ENCODE measurements at regions not wholly inside any gene's neighbourhood (a gene's known extent, or its start where the extent isn't known, plus 50 kb on each side); places are given as distances from the start of the nearest gene placed in this dataset.
"Not testable (repeated sequence)": the region's sequence is repeated elsewhere in the genome, so short reads cannot be mapped to it uniquely, and the experiment has no call there.

DNA sequence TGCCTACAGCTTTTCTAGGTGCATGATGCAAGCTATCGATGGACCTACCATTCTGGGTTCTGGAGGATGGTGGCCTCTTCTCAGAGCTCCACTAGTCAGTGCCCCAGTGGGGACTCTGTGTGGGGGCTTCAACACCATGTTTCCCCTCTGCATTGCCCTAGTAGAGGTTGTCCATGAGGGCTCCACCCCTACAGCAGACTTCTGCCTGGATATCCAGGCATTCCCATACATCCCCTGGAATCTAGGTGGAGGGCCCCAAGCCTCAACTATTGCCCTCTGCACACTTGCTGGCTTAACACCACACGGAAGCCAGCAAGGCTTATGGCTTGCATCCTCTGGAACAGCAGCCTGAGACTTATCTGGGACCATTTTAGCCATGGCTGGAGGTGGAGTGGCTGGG is 1299.9 kb upstream of the MIR17HG start:
- no peak for DNase-seq

DNA sequence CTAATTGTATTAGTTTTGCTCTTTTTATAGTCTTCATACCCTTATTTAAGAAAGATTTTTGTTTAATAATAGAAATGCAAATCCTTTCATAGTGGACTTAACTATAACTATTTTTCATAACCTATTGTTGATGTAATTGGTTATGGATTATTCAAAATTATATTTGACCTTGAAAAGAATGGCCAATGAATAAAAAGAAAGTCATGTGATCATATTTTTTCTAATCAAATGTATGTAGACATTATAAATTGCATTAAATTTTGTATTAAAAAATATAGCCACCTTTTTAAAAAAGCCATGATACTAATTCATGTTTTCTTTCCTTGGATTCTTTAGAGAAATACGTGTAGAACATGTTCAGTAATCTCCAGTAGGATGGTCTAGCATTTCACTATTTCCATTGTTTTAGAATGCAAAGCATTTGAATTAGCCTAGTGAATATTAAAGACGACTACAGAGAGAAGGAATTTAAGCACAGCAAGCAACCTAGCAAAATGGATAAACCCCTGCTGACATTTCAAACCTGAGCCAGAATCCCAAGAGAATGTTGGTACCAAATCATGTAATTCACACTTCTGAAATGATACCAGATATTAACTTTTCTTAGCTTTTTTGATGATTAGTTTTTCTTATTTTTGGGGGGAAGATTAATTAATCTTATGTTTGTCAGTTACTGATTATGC is 1297.4 kb upstream of the MIR17HG start:
- DNase-seq: no peak

DNA sequence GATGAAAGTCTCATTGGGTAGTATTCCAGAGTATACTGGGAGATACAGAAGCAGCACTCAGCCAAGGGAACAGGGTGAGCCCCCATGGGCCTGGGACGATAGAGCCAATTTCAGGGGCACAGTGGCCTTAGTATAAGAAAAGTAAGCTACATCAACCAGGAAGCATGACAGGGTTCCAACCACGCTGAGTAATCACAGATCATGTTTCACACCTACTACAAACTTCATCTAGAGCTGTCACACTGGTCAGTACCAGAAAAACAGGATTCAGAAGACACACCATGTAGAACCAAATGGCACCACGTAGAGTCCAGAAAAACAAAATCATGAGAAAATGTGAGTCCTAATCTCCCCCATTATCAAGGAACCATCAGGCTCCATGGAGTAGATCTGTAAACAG is 1292.4 kb upstream of the MIR17HG start:
- no peak for DNase-seq

DNA sequence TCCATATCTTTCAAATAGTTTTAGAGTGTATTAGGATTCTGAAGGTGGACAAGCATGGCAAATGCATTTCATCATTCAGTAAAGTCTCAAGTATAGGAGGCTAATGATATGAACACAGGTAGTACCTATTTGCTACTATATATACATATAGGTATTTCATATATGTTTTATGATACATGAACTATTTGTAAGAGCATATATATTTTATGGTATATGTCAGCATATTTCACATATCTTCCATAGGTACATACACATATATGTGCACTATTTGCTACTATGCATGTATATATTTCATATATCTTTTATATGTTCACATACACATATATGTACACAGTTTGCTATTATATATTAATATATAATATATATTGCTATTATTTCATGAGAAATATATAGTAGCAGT is 1291.7 kb upstream of the MIR17HG start:
- no peak for DNase-seq

DNA sequence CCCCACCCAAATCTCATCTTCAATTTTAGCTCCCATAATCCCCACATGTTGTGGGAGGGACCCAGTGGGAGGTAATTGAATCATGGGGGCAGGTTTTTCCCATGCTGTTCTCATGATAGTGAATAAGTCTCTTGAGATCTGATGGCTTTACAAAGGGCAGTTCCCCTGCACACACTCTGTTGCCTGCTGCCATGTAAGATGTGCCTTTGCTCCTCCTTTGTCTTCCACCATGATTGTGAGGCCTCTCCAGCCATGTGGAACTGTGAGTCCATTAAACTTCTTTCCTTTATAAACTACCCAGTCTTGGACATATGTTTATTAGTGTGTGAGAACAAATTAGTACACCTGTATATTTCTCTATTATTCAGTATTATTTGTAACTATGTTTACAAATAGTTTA is 1283.3 kb upstream of the MIR17HG start:
- not testable (repeated sequence) for DNase-seq

DNA sequence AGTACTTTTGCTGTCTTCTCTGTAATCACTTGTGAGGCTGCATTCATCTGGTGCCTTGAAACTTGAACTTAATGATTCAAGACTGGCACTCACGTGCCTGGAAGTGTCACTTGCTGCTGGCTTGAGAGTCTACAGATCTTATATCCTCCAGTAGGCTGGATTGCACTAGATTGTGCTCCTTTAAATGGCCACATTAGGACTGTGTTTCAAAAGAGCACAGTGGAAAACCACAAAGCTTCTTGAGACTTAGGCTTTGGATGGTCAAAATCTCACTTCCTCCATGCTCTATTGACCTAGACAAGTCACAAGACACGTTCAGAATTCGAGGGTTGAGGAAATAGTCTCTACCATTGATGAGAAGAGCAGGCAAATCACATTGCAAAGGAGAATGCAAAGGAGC is 1278.8 kb upstream of the MIR17HG start:
- no peak for DNase-seq

DNA sequence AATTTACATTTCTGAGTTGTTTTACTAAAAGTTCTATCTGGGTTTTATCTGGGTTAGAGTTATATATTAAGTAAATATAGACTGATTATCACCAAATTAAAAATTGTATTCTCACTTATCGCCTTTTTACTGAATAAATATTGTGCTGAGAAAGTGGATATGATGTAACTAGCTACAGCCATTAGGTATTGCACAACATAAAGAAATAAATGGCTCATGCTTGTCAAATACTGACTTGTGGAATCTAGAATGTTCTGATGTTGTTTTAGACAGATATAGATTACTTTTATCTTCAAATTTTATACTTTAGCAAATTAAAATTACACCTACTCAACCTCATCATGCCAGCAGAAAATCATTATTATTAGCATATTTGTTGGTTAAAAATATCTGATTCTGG is 1277.1 kb upstream of the MIR17HG start:
- no peak for DNase-seq

DNA sequence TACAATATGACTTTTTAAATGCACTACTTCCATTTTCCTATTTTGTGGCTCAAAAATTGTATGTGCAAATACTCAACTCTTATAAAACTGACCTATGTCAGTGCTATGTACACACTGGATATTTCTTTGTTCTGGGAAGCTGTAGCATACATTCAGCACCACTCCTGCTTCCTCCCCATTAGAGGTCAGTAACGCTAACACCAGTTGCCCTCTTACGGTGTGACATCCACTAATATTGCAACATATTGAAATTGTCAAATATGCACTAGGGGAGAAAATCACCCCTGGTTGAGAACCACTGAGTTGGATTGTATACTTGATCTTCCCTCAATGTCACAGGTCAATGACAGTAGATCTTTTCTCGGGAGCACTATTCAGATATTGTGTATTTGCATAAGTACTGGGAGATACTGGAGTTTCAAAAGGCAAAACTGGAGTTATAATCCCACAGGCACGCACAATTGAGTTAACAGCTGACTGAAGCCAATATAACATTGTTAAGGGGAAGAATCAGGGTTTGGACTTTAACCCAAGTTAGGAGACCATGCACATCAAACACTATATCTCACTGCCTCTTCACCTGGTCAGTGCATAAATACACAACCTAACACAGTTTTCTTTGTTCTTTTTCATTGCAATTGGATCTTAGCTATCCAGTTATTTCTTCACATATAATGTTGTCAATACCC is 1276.5 kb upstream of the MIR17HG start:
- no peak for DNase-seq

DNA sequence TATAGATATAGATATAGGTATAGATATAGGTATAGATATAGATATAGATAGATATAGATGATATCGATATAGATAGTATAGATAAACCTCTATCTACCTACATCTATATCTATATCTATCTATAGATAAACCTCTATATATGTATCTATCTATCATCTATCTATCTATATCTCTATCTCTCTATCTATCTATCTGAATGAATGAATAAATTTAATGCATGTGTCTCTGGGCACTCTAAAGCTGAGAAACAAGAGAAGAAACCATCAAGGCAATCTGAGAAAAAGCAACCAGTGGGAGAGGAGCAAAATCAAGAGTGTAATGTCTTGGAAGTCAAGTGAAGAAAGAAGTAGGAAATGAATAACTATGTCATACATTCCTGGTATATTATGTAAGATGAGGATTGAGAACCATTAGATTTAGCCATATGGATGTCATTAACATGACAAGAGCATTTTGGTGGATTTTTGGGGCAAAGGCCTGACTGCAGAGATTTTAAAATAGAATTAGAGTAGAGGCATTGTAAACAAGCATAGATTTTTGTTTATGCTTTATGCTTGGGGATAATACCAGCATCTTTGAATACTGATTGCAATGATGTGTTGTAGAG is 1262.7 kb upstream of the MIR17HG start:
- DNase-seq: no peak

DNA sequence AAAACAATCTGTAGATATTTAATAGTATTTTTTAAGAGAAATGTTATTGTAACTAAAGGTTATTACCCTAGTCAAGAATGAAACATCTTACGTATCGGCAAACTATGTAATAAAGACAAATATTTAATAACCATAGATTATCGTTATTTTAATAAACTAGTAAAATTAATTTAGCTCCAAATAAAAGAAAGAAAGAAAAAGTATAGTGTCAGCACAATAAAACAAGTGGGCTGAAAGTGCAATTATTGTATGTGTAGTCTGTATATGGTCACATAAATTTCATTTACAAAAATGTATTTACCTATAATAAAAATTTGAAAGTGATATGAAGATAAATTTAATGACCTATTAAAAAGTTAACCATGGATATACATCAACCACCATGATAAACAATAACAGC is 1258.4 kb upstream of the MIR17HG start:
- no peak for DNase-seq

DNA sequence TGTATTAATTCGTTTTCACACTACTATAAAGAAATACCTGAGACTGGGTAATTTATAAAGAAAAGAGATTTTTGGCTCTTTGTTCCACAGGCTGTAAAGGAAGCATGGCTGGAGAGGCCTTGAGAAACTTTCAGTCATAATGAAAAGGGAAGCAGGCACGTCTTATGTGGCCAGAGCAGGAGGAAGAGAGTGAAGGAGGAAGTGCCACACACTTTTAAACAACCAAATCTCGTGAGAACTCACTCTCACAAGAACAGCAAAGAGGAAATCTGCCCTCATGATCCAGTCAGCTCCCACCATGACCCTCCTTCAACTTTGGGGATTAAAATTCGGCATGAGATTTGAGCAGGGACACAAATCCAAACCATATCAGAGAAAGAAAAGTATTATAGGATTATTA is 1255.9 kb upstream of the MIR17HG start:
- DNase-seq: no peak

DNA sequence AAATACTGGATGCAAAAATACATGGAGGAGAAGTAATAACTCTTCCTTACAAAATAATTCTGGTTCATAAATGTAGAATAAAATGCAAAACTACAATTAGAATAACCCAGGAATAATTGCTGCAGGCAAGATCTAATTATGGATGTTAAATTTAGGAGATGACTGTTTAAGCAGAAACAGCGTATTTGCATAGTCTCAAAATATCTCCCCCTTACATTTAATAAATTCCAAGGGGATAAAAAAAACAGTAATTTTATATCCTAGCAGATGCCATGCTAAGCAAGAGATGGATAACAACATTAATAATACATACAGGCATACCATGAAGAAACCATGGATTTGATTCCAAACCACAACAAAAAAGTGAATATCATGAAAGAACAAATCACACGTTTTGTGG is 1253.1 kb upstream of the MIR17HG start:
- DNase-seq: no peak

DNA sequence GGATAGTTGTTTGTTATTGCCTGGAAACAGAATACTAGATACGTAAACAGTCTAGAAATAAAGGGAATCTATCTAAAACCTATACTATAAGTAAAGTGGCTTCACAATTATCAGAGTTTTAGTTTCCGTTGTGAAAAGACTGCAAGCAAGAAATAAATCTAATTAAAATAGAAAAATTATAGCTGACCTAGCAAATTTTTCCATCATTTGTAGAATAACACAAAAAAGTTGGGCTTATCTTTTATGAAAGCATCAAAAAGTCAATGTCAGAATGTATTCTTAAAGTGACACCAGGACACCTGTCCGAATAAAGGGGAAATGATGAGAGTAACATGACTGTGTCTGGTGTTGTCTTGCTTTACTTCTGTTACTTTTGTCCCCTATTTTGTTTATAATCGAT is 1248.9 kb upstream of the MIR17HG start:
- no peak for DNase-seq

DNA sequence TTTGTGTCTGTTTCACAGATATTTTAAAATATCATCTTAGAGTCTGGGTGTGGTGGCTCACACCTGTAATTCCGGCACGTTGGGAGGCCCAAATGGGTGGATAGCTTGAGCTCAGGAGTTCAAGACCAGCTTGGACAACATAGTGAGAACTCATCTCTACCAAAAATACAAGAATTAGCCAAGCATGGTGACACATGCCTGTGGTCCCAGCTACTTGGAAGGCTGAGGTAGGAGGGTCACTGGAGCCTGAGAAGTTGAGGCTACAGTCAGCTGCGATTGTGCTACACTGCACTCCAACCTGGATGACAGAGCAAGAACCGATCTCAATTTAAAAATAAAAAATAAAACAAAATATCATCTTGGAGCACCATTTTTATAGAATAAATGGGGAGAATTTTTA is 1247.6 kb upstream of the MIR17HG start:
- DNase-seq: no peak

DNA sequence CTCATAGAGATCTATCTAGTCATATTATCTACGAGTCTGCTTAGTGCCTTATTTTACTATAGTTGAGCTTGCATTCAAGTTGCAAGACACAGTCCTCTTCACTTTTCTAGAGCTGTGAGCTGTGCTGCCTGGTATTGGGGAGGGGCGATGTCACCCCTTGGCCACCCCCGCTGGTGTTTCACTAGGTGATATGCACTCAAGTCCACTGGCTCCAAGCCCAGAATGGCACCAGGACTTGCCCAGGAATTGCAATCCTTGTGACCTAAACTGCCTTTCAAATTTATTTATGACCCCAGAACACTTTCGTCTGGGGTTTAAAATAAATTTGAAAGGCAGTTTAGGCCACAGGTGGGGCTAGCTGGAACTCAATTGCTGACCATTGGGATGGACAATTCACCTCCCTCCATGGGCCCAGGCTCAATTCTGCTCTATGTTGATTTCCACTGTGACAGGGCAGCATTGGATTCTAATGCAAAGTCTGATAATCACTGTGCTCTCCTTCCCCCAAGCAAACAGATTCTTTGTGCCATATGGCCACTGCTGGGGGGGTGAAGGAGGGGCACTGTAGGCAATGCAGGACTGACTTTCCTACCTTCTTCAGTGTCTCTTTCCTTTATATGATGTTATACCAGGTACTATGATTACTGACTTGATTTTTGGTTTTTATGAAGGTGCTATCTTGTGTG is 1244.2 kb upstream of the MIR17HG start:
- DNase-seq: no peak

DNA sequence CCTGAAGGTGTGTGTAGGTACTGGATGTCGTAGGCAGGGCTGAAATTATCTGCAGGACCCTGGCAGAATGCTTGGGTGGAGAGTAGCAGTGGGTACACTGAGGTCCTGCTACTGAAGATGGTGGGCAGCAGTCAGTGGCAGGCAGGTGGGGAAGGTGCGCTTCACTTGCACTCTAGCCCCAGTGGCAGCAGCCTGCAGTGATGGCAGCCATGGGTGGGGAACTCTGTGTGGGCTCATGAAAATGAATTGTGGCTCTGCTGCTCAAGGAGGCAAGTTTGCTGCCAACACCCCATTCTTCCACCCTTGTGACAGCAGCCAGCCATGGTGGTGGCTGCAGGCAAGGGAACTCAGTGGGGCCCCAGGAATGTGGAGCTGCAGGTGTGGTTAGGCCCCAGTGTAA is 1242.7 kb upstream of the MIR17HG start:
- no peak for DNase-seq

DNA sequence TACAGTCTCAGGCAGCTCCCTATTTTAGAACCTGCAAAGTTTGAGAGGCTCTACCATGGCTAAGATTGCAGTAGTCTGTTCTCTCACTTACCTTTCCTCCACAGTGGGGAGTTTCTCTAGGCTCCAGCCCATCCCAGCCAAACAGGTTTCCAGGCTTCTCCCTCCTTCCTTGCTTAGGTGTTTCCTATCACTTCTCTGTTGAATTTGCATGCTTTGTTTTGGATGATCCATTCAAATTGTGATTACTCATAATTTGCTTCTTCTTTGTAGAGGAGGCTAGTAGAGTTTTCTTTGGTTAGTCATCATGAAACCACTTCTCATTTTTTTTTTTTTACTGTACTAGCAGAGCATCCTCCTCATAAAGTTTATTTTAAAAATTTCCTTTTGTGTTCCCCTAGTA is 1242.2 kb upstream of the MIR17HG start:
- DNase-seq: no peak

DNA sequence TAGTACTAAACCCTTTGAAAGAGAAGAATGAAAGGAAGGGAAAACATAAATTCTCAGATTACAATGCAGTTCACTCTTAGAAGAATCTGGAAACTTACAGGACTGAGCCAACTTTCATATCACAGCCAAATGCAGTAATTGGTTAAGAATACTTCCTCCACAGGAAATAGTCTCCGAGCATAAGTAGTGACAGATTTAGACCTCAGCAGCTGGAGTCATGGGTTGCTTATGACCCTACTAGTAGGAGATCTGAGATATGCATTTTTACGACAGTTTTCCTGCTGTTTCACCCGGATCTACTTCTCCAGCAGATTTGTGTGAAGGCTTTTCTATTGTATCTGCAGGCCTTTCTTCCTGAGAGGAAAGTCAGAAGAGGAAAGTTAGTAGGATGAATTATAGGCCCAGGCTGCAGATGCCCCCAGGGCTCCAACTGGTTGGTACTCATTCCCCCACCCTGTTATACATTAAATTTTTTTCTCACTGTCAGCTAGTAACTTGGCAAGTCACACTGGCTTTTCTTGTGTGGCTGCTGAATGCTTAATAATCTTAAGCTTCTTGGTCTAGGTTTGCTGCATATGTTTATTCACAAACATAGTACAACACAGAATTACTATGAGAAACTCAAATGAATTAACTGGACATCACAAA is 1241.5 kb upstream of the MIR17HG start:
- DNase-seq: no peak

DNA sequence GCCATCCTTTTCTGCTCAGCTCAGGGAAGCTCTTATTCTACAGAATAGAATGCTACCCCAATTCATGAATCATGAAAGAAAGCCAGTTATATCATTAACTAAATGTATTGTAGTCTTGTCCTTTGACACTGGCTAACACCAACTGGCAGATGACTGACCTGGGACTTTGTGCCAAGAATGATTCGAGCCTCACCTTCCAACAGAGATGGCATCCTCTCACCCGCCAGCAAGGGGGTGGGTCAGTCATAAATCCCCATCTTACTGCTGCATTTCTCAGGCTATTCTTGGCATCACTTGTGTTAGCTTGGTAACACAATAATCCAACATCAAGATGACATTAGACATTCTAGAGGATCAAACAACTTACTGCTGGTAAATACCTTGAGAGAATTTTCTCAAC is 1239.8 kb upstream of the MIR17HG start:
- no peak for DNase-seq

DNA sequence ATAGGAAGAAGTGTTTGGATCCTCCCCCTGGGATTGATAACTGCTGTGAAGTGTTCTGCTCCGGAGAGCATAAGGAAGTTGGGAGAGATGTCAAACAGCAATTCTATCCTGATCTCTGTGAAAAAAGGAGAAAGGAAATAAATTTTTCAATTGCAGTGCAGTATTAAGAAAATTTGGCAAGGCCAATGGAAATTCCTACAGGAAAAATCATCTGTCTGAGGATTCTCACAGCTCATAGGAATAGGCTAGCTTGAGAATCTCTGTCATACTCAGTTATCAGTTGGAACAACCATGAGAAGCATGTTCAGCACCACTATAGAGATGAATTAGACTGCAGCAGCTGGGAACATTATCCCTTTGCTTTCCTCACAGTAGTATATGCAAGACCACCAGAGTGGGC is 1238.9 kb upstream of the MIR17HG start:
- DNase-seq: no peak

DNA sequence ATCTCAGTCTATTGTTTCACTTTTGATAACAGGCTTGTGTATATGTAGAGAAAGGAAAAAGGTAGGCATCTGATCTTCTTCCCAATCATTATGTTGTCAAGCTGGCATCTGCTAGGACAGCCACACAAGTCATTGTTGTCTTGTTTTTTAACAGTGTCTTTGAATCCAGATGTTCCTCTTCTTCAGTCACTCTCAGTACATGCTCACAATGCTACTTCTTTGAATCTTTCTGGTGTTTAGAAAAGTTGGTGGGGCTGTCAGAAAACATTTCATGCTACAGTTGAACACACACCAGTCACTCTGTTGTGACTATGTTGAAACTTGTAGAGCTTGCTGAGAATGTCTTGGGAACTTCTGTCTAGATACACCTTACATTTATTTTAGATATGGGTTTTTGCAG is 1231.4 kb upstream of the MIR17HG start:
- DNase-seq: no peak

DNA sequence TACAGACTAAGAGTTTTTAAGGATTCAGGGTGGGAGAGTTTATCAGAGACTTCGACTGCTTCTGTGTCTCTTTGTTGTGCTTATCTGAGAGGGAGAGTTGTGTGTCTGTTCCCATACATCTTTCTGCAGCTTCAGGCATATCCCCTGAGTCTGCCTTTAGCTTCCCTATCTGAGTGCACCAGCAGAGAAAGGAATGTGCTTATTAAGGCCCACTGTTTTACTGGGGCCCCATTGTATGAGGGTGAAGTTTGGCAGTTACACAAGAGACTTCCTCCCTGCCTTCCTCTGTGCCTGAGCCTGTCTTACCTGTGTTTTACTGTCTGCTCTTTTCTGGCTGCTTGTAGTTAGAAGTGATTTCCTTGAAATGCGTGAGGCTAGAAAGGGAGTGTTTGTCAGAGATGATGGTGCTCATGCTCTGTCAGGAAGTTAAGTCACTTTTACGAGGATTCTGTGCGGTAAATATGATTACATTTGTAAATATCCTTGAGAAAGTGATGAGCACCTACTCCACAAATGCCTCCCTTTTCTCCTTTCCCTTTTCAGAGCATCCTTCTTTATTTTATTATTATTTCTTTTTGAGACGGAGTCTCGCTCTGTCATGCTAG is 1228.9 kb upstream of the MIR17HG start:
- no peak for DNase-seq

DNA sequence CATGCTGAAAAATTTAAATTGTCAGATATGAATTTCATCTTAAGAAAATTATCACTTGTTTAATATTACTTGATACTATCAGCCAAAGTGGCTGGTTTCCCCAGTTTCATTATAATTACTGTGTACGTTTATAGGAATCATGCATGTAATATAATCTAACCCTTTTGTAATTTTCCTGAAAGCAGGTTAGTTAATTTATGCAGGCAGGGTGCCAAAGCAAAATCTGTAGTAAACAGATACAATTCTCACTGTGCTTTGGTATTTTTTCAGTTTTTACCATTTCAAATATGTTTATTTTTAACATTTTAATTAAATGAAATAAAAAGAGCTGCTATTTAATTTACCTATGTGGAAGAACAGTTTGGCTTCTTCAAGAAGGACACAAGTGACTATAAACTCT is 1227.5 kb upstream of the MIR17HG start:
- DNase-seq: no peak

All from stimulated activated naive CD4-positive, alpha-beta T cell (primary cell).